ENCODE measurements at regions not wholly inside any gene's neighbourhood (a gene's known extent, or its start where the extent isn't known, plus 50 kb on each side); places are given as distances from the start of the nearest gene placed in this dataset.
"Not testable (repeated sequence)": the region's sequence is repeated elsewhere in the genome, so short reads cannot be mapped to it uniquely, and the experiment has no call there.

DNA sequence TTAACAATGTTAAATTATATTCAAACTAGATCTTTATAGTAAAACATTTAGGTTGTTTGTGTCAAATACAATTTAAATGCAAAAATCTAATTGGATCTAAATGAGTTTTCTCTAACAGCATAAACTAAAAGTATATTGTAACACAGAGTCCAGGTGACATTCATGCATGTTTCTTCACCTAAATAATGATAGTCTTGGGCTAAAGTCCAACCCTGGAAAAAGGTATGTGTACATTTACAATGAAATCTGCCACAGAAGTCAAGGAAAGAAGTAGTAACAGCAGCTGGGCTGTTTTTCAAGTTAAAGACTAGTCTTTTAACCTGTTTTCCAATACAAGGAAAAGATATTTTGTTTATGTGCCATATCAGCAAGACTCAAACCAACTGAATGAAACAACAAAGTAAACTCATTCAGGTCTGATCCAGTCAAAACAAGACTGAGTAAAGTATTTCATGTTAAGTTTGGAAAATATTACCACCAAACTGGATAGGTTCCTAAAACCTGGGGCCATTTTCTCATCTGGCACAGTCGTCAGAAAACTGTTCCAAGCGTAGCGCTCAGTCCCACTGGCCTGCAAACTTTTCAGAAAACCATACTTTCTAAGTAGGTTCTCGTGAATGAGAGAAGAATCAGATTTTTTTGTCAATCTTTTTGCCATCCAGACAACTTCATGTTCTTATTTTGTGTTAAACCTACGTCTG lies 349.2 kb downstream of the HGF start:
- DNase-seq: no peak

DNA sequence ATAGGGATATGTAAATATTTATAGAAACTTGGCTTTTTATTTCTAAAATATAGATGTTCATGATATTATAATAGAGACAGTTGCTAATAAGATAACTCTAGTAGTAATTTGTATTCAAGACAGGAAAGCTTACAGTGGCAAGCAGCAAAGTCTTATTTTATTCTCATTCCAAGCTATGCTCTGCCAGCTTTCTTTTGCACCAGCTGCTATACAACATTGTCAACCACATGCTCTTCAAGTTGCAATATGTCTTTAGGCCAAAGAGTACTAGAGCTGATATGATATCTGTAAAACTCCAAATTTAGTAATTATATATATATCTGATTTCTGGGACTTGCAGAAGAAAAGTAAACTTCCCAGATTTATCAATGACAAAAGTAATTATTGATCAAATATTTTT lies 350.1 kb downstream of the HGF start:
- DNase-seq: no peak

DNA sequence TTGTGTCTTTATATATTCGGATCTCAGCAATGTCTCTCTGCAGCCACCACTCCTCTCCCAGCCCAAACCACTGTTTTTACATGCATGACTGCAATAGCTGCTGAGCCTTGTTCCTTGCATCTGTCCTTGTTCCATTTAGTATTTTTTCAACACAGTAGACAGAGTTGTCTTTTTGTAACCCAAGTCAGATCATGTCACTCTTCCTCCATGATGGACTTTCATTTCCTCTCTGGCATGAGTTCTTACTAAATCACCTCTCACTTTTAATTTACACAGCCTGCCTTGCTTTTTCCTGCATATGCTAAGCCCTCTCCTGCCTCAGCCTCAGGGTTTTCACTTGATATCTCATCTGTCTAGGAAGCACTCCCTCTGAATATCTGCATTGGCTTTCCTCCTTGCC lies 353.2 kb downstream of the HGF start:
- DNase-seq: no peak

DNA sequence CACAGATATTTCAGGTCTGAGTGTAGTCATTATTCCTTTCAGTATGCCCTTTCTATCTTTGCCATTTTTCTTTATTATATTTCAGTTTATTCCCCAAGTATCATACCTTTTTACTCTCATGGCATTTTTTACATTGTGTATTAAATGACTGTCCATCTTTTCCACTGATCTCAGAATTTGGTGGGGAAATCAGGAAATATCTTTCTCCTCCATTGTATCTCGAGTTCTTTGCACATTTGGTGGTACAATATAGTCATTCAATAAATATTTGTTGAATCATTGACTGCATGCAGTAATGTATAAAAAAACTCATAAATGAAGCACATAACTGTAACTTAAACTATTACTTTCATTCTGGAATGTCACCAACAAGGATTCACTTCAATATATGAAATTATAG lies 354.7 kb downstream of the HGF start:
- no peak for DNase-seq

DNA sequence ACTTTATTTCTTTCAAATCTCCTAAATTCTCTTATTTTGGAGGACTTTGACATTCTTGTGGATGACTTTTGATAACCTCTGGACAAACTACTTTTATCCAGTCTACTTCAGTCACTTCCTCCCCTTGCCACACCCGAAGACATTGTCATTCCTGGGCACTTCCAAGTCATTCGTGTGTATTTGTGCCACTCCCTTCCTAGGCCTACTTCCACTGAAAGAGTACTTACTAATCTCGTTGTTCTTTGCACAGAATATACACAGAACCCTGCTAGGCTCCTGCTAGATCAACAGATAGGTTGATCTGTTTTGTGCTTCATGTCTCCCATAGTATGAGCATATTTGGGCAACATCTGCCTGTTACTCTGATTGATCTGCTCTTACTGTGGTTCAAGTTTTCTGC lies 355.4 kb downstream of the HGF start:
- DNase-seq: no peak

DNA sequence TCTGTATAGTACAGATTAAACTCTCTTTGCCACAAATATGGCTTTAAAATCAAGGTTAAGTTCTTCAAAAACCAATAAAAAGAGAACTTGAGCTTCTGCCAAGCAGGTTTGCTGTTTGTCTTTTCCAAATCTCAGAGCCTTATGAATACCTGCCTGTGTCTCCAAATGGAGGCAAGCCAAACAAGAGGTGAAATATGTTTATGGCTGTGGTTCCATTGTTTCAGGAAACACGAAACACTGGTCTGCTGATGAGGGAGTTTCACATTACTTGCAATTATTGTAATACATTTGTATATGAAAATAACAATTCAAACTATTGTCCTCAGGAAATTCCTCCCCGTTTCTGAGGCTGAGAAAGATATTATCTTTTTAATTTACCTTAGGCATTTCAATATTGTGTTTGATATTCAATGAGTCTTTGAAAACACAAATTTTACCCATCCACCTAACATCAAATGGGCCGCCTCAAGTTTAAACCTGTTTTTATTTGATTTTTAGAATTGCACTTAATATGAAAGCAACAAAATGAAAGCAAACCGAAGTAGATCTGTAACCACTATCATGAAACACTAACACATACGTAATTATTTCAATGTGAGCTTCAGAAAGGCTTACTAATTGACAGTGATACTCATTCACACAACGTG lies 359.3 kb downstream of the HGF start:
- no peak for DNase-seq

DNA sequence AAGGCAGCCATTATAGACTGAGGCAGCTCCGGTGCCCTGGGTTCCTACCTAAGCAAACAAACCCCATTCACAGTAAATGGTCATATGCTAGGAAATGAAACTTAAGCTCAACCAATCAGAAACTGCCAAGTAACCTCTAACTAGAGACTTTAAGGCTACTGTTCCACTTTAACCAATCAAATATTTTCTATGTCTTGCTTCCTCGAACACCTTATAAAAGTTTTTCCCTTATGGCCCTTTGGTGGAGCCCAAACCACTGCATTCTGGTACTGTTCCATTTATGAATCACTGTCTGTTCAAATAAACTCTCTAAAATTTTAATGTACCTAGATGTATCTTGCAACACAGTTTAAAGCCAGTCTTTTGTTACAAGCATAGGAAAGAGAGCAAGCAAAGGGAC lies 361.1 kb downstream of the HGF start:
- no peak for DNase-seq

DNA sequence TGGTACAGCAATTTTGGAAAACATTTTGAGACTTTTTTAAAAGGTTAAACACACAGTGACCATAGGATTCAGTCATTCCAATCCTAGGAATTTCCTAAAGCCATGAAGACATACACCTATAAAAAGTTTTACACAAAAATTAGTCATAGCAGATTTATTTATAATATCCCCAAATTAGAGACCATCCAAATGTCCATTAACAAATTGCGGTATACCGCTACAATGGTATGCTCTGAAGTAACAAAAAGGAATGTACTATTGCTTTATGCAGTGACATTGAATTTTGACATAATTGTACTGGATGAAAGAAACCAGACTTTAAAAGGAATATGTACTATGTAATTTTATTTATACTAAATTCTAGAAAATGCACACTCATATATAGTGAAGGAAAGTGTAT lies 362.8 kb downstream of the HGF start:
- DNase-seq: no peak

DNA sequence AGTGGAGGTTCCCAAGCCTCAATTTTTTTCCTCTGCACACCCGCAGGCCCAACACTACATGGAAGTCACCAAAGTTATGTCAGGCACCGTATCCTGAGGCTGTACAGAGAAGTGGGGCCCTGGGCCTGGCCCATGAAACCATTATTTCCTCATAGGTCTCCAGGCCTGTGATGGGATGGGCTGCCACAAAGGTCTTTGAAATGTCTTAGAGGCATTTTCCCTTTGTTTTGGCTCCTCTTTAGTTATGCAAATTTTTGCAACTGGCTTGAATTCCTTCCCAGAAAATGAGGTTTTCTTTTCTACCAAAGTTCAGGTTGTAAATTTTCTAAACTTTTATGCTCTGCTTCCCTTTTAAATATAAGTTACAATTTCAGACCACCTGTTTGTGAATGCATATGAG lies 365.2 kb downstream of the HGF start:
- no peak for DNase-seq

DNA sequence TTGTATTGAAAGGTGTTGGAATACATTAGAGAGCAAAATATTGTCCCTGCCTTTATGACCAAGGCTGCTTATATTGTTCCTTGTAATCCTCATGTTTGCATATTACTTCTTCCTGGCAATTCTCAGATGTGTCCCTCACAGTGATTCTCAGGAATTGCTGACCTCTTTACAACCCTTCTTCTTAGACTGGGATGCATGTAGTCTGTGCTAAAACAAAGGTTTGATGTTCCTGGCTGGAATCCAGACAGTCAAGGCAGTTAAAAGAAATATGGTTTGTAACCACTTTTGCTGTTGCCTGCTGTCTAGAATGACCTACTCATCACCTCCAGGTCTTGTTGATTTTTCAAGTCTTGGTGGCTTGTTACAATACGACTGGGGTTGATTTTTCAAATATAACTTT lies 367.6 kb downstream of the HGF start:
- no peak for DNase-seq

DNA sequence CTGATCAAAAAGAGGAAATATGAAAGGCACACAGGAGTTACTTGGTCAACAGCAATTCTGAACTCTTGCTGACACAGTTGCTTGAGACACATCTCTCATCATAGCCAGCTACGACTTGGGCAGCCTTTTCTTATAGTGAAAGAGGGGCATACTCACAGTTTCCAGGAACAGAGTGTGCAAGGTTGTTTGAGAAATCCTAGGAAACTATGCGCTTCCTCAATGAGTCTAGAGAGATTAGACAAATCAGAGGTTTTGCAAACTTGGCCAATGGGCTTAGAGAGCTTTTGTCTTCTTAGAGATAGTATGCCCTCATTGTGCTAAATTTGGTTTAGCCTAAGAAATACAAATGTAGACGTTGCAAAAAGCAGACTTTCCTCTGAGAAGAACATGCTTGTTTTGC lies 370.4 kb downstream of the HGF start:
- DNase-seq: no peak

DNA sequence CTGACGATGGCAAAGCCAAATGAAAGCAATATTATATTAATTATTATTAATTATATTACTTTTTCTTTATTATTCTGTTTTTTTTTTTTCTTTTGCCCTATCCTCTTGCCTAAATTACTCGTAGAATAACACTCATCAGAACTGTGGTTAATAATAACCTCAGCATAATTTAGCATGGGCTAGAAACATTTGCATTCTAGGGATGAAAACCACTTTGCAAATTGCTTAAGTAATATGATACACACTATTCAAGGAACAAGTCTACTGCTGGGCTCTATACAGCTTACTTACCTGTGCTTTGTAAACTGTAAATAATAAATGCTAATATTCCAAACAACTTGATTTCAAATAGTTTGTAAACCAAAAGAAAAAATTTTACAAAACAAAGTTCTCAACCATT lies 375.8 kb downstream of the HGF start:
- no peak for DNase-seq

DNA sequence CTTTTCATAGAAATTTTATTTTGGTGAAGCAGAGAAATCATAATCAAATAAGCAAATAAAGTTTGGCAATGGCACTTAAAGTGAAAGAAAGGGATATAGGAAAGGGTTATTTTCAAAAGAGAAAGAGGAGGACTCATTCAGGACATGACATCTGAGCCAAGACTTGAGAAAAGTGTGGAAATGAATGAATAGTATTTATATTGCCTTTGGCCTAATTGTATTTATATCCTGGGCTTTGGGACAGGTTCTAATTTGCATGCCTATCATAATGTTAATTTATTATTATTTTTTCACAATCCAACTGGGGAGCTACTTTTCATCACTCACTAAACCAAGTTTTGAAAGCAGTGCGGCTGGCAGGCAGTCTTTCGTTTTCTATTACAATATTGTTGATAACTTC lies 376.8 kb downstream of the HGF start:
- no peak for DNase-seq

DNA sequence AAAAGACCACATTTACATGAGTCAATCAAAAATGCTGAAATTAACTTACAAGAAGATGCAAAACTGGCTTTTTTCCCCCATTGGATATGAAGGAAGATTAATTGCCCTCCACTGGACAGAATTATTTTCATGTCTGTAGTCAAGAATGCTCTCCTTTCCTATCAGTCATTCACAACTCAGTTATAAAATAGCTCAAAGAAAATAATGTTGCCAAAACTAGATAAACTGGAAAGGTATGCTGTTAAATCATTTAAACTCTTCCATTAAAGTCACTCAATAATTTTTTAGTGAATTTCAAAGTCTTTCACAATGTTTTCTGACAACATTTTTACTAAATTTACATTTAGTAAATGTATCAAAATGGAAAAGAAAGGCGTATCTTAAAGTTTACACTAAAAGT lies 384.5 kb downstream of the HGF start:
- no peak for DNase-seq

DNA sequence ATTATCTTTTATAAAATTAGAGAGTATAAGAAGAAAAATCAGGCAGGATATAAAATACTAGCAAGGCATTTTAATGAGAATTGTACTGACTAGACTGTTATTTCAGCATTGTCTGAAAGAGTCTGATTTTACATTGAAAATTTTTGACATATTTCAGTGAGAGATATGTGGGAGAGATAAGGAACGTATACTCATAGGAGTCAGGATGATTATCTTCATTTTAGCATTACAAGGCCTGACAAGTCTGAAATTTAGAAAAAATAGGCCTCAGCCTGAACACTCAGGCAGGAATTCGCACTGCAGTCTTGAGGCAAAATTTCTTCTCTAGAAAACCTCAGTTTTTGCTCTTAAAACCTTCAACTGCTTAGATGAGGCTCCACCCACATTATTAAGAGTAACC lies 386.0 kb downstream of the HGF start:
- no peak for DNase-seq

DNA sequence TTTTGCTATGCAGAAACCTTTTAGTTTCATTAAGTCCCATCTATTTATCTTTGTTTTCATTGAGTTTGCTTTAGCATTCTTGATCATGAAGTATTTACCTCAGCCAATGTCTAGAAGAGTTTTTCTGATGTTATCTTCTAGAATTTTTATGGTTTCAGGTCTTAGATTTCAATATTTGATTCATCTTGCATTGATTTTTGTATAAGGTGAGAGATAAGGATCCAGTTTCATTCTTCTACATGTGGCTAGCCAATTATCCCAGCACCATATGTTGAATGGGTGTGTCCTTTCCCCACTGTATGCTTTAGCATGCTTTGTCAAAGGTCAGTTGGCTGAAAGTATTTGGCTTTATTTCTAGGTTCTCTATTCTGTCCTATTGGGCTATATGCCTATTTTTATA lies 395.2 kb downstream of the HGF start:
- DNase-seq: not testable (repeated sequence)

DNA sequence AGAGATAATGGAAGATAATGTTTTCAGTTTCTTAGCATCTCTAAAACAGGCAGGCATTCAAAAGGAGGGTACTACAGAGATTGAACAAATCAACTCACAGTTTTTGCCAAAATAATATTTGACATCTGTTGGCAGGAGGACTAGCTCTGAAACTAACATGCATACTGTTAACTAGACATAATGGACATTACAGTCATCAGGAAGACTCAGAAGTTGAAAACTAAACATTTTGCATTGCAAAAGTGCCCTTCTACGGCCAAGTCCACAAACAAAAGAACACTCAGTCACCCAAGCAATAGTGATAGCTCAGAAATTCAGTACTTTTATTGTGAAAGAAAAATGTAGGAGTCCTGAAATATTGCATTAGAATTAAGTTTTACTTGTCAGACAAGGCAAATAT lies 399.0 kb downstream of the HGF start:
- no peak for DNase-seq

DNA sequence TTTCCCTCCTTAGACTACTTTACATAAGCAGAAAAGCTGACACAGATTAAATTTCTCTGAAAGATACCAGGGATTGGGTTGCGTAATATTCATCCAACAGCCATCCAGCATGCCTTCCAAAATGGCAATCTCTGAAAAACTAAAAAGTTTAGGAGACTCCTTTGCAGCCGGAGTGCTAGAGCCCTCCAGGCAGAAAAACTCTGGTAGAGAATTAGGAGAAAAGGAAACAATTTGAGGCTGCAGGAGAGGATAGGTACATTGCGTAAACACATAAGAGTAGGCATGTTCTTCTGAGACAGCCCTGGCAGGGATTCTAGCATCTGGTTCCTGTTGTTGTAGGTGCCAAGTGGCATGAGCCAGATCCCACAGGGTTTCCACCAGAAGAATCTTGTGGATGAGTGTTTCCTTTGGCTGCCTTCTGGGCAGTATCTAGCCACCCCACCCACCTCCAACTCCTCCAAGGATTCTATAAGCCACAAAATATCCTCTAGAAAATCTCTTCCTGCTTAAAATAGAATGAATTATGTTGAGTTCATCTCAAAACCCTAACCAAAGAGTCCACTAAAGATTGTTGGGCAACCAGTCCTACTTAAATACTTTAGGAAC lies 402.4 kb downstream of the HGF start:
- no peak for DNase-seq

DNA sequence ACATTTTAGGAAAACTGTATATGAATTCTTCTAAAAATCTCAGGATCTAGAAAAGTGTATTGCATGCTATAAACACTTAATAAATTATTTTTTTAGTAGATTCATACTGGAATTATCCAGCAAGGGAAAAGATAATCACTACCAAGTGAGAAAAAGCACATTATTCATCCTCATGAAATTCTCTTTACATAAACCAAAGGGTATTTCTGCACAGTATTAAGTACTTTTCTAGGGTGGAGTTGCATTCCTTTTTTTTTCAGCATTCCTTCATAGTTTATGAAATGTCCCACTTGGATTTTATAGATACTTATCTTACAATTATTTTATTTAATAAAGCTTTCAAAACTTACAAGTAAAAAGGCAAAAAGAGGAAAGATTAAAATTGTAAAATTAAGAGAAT lies 403.3 kb downstream of the HGF start:
- DNase-seq: no peak

DNA sequence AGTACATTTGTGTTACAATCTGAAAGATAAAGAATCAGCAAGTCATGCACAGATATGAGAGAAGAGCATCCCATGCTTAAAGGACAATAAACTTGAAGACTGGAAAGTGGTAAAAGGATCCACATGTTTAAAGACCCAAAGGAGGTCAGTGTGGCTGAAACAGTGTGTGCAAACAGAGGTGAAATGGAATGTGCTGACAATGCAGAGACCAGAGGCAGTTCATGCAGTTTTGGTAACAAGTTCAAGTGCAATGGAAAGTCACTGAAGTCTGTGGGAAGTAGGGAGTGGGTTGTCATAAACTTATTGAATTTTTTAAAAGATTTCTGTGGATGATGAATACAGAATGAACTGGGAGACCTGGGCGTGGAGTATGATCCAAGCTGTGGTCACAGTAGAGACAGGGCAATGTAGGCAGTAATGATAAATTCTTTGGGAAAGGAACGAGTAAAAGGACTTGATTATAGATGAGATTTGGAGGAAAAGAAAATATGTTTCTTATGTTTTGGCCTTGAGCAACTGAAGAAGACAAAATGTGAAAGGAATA lies 408.0 kb downstream of the HGF start:
- no peak for DNase-seq

DNA sequence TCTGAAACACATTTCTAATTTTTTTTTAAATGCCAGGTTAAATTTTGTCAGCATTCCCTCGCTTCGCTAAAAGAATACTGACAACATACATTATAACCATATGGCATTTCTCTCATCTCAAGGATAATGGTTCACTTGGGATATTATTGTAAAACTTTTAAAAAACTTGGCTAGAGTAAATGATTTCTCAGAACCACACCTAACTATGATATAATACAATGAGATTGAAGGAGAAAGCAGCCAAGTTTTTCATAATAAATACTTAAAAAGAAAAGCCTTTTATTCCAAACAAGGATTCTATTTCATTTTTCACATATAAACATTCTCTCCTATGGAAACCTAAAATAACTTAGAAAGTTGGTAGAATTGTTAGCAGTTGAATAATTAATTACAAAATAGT lies 413.9 kb downstream of the HGF start:
- DNase-seq: no peak

DNA sequence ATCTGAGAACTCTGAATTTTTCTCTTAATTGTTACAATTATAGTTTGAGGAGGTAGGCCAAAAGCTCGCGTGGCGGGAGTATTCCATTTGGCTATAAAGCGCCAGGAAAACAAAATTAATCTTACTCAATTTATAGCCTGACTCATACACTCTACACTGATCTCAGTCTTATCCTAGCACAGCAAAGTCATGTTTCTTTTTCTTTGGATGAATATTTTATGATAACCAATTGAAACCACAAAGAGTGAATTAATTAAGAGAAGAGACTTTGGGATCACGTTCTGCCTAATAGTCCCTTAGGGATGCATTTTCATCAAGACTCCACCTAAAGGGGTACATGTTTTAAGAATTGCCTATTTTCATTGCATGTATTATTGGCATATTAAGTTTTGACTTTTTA lies 420.8 kb downstream of the HGF start:
- no peak for DNase-seq

DNA sequence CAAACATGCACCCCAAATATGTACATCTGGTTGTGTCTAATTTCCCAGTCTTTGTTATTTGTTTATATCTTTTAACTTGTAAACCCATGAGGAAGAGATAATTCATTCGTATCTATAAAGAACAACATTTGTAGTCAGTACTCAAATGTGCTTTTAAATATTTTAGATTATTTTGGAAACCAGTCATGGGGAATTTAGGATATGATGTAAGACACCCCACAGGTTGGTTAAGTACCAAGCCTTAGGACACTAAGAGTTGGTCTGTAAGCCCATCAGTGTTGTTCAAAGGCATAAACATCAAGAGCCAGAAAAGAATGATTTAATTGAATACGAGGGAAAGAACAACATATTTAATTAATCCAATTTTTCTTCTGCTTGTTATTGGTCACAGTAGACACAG lies 421.1 kb upstream of the SEMA3C start:
- no peak for DNase-seq

DNA sequence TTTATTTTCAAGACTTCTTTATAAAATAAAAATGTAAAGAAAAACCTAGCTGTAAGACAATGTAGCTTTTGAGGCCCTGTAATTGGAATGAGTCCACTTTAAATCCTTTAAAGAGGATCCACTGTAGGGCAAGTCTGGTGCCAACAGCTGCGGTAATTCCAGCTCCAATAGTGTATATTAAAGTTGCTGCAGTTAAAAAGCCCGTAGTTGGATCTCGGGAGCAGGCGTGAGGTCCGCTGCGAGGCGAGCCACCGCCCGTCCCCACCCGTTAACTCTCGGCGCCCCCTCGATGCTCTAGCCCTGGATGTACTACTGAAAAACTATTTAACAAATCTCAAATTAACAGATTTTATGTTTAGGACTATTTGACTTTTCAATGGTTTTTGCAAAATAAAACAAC lies 414.7 kb upstream of the SEMA3C start:
- DNase-seq: no peak

DNA sequence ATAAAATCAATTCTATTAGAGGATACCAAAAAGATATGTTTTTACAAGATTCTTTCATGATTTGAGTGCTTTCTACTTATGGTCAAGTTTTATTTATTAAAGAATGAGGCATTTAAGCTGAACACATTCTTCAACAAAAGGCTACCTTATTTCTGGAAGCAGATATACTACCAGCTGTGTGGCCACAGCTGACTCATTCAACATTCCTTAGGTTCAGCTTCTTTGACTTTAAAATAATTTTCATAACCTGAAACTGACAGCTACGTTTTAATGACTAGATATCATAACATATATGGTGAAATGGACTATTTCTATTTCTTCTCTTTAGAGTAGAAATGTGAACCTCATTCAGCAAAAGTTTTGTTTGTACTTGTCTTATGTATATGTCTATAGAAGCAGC lies 414.2 kb upstream of the SEMA3C start:
- DNase-seq: no peak
